ENCODE measurements at regions not wholly inside any gene's neighbourhood (a gene's known extent, or its start where the extent isn't known, plus 50 kb on each side); places are given as distances from the start of the nearest gene placed in this dataset.
"Not testable (repeated sequence)": the region's sequence is repeated elsewhere in the genome, so short reads cannot be mapped to it uniquely, and the experiment has no call there.

DNA sequence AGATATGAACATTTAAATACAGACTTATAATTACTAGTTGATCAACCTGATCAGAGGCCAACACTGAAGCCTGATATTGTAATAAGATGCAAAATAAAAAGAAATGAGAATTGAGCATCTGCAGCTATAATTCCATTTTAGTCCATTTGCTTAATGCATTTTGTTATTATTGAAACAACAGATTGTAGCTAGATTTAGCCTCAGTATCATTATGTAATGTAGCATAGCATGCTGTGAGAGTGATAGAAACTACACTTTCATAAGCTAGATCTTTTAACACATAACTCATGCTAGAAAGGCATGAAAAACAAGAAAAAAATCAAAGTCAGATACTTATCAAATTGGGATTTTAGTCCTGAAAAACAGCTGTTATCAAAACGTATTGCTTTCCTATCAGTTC is 292.7 kb upstream of the ADARB2 start:
- Histone ChIP-seq H3K36me3 (no peaks in the 10 kb centered on the region), H3K4me1 (no peaks in the 10 kb centered on the region), H3K4me3 (no peak overlapping the region), H3K9me3 (peaks cover 0 to 2% (median 0%) of the 10 kb centered on the region in 8 donors), H3K27me3 (replicated peaks in 1 of 7) (no peaks in the 10 kb centered on the region), H3K27ac (no peak overlapping the region)
- WGBS, 5 donors, result 49 to 78% (median 63%) methylated on average over 1 of the region's 1 CpG
- TF ChIP-seq POLR2A (IDR thresholded peaks at IDR 0.05), result no peak
- TF ChIP-seq, protein P1, sequence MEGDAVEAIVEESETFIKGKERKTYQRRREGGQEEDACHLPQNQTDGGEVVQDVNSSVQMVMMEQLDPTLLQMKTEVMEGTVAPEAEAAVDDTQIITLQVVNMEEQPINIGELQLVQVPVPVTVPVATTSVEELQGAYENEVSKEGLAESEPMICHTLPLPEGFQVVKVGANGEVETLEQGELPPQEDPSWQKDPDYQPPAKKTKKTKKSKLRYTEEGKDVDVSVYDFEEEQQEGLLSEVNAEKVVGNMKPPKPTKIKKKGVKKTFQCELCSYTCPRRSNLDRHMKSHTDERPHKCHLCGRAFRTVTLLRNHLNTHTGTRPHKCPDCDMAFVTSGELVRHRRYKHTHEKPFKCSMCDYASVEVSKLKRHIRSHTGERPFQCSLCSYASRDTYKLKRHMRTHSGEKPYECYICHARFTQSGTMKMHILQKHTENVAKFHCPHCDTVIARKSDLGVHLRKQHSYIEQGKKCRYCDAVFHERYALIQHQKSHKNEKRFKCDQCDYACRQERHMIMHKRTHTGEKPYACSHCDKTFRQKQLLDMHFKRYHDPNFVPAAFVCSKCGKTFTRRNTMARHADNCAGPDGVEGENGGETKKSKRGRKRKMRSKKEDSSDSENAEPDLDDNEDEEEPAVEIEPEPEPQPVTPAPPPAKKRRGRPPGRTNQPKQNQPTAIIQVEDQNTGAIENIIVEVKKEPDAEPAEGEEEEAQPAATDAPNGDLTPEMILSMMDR (IDR thresholded peaks at IDR 0.05 in 8 of 11, conservative IDR thresholded peaks at IDR 0.05 in 3 of 11), result no peak
- TF ChIP-seq POLR2AphosphoS5 (IDR thresholded peaks at IDR 0.05), result no peak
- no peak for DNase-seq
- intact Hi-C loops (cut with DNase I; ENCODE audit: low total_unique reads), result no loop called here

DNA sequence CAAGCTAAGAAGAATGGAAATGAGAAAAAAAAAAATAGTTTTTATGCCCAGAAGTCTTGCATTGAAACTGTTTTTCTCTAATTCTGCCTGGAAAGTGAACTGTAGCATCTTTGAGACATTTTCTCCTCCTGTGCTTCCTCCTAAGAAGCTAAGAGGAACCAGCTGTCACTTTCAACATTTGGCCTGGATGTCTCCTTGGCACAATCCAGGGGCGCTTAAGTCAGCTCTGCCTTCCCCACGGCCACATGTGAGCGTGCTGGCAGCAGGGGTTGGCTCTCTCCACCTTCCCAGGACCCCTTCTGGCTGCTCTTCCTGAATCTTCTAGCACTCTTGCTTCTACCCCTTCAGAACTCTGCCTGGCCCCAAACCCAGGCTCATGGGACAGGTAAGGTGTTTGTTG is 289.6 kb upstream of the ADARB2 start:
- Histone ChIP-seq H3K27ac (no peak overlapping the region), H3K27me3 (replicated peaks in 1 of 7) (no peaks in the 10 kb centered on the region), H3K36me3 (no peaks in the 10 kb centered on the region), H3K4me1 (no peaks in the 10 kb centered on the region), H3K9me3 (no peaks in the 10 kb centered on the region), H3K4me3 (no peak overlapping the region)
- intact Hi-C loops (cut with DNase I; ENCODE audit: low total_unique reads), result no loop called here
- WGBS, 5 donors, result 56 to 65% (median 57%) methylated on average over 3 of the region's 3 CpGs
- TF ChIP-seq POLR2A (IDR thresholded peaks at IDR 0.05) (no peak), POLR2AphosphoS5 (IDR thresholded peaks at IDR 0.05) (no peak)
- TF ChIP-seq, protein P1 (IDR thresholded peaks at IDR 0.05 in 8 of 11, conservative IDR thresholded peaks at IDR 0.05 in 3 of 11), result no peak
- no peak for DNase-seq

DNA sequence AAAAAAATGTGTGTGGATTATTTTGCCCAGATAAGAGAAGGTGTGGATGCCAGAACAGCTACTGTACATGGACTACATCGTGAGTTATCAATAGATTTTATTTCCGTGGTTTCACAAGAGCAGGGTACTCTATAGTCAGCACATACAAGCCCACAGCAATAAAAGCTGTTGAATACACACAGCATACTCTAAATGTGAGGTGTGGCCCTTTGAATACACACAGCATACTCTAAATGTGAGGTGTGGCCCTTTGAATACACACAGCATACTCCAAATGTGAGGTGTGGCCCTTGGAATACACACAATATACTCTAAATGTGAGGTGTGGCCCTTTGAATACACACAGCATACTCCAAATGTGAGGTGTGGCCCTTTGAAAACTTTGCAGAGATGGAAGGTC is 287.4 kb upstream of the ADARB2 start:
- intact Hi-C loops (cut with DNase I; ENCODE audit: low total_unique reads); H3K4me1 ChIP-seq: not testable (repeated sequence)
- 41 to 74% (median 56%) methylated on average over 2 of the region's 2 CpGs for WGBS, 5 donors

DNA sequence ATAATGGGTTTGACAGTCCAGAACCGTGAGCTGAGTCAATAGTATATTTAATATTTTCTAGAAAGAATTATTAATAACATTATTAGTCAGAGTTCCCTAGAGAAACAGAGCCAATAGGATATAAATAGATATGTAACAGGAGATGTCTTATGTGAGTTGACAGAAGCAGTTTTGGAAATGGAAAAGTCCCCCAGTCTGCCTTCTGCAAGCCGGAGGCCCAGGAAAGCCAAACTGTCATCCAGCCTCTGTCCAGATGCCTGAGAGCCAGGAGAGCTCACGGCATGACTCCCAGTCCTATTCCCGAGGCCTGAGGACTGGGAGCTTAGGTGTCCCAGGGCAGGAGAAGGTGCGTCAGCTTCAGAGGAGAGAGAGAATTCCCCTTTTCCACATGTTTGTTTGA is 286.4 kb upstream of the ADARB2 start:
- 68 to 82% (median 73%) methylated on average over 5 of the region's 5 CpGs for WGBS, 5 donors
- Histone ChIP-seq H3K36me3 (no peaks in the 10 kb centered on the region), H3K4me3 (no peak overlapping the region), H3K4me1 (no peaks in the 10 kb centered on the region), H3K27ac (no peak overlapping the region), H3K9me3 (no peaks in the 10 kb centered on the region), H3K27me3 (replicated peaks in 1 of 7) (no peaks in the 10 kb centered on the region)
- TF ChIP-seq POLR2A (IDR thresholded peaks at IDR 0.05) (no peak), POLR2AphosphoS5 (IDR thresholded peaks at IDR 0.05) (no peak)
- TF ChIP-seq, protein P1 (IDR thresholded peaks at IDR 0.05 in 8 of 11, conservative IDR thresholded peaks at IDR 0.05 in 3 of 11), result no peak
- intact Hi-C loops (cut with DNase I; ENCODE audit: low total_unique reads), result no loop called here
- no peak for DNase-seq

More for the DNA sequence above, 287.4 kb upstream of the ADARB2 start:
- H3K9me3 ChIP-seq; H3K27me3 ChIP-seq (replicated peaks in 1 of 7); H3K4me3 ChIP-seq; DNase-seq; H3K27ac ChIP-seq; H3K36me3 ChIP-seq: not testable (repeated sequence)

DNA sequence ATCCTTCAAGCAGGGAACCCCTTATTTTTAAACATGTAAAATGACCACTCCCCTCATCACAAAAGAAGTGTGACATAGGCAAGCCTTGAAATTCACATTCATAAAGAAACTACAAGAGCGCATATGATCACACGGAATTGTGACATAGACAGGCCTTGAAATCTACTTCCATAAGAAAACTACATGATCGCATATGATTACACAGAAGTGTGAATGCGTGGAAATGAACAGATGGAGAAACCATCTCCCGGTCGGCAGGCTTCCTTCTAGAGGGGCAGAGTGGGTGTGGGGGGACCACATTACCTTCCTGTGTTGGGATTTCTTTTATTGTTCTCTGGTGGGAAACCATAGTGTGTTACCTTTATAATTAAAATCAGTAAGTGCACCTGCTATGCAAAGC is 285.1 kb upstream of the ADARB2 start:
- WGBS, 5 donors, result 82 to 95% (median 86%) methylated on average over 6 of the region's 6 CpGs
- intact Hi-C loops (cut with DNase I; ENCODE audit: low total_unique reads), result no loop called here
- no peak for DNase-seq
- H3K27me3 ChIP-seq (replicated peaks in 1 of 7), result no peaks in the 10 kb centered on the region
- no peaks in the 10 kb centered on the region for H3K36me3 ChIP-seq
- no peak overlapping the region for H3K4me3 ChIP-seq
- no peaks in the 10 kb centered on the region for H3K9me3 ChIP-seq
- no peak overlapping the region for H3K27ac ChIP-seq
- no peak for TF ChIP-seq POLR2A (IDR thresholded peaks at IDR 0.05)
- TF ChIP-seq, protein P1 (IDR thresholded peaks at IDR 0.05 in 8 of 11, conservative IDR thresholded peaks at IDR 0.05 in 3 of 11), result no peak
- TF ChIP-seq POLR2AphosphoS5 (IDR thresholded peaks at IDR 0.05), result no peak
- H3K4me1 ChIP-seq, result no peaks in the 10 kb centered on the region

All from spleen (tissue), 11 donors.